ENCODE measurements at regions not wholly inside any gene's neighbourhood (a gene's known extent, or its start where the extent isn't known, plus 50 kb on each side); places are given as distances from the start of the nearest gene placed in this dataset.

GRCh38 chrX:19270727-19271126 is 73.0 kb upstream of the PDHA1 start:
- TF ChIP-seq FOXM1 (IDR thresholded peaks at IDR 0.05; ENCODE audit: borderline replicate concordance), result no peak
- no peak for TF ChIP-seq TARDBP (IDR thresholded peaks at IDR 0.05)
- TF ChIP-seq SP1 (IDR thresholded peaks at IDR 0.05), result no peak
- no peak for TF ChIP-seq PKNOX1 (IDR thresholded peaks at IDR 0.05)
- no peak for TF ChIP-seq FOXK2 (IDR thresholded peaks at IDR 0.05)
- TF ChIP-seq NFRKB (IDR thresholded peaks at IDR 0.05), result no peak

Data from HEK293T (cell line).